Stimulated activated CD4-positive, alpha-beta T cell treated with anti-CD3 and anti-CD28 coated beads, Interleukin-1b, Interleukin-23, amount 100 ng/mL, for 48 hours (primary cell): ENCODE measurements at regions not wholly inside any gene's neighbourhood (a gene's known extent, or its start where the extent isn't known, plus 50 kb on each side); places are given as distances from the start of the nearest gene placed in this dataset.

Experiments used
- DNase-seq: peaks from one replicate; pipeline ENCODE4 v3.0.0-alpha.2; 2020

DNA sequence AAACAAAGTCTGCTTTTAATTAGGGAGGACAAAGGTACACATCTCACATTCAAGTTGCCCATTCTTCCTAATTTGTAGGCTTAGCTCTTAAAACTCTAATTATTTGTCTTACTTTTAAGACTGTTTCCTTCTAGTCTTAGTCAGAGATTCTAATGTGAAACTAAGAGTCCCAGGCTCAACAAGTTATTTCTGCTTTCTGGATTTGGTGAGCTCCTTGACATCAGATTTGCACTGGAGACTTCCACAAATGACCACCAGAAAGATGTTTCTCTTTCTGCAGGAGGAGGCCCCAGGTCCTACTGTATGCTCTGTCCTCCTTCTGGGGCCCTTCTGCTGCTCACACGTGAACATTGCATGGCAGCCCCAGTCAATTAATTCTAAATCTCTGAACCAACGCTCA, 194.2 kb upstream of the JUN start:
- DNase-seq: no peak

DNA sequence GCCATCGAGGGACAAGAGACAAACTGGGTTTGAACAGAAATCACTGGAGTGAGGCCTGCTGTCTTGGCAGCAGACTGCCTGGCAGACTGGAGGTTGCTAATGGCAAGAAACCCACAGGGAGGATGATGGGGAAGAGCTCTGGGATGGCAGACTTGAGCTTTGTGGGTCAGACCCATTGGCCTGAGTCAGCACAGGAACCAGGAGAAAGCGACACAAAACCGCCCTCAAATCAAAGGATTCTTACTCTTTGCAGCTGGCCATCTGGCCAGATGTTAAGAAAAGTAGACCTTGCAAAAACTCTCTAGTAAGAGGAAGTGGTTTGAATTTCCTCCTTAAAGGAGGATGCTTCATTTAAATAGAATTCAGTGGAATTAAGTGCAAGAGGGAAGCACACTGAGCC, 195.2 kb upstream of the JUN start:
- DNase-seq: no peak

DNA sequence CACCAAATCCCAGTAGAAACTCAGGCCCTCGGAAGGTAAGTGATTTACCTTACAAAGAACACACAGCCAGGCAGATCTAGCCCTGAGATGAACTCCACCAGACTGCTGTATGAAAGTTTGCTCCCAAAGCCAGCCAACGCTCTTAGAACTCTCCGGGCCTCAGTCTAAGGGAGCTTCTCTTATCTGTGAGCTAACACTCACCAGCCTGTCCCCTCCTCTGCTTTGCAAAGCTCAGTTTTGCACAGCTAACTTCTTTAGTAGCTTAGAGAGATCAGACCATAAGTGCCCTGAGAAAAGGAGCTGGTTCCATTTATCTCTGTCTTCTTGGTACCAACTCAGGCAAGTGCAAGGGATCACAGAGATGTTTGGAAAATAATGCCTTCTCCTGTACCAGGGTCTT, 195.8 kb upstream of the JUN start:
- DNase-seq: no peak

DNA sequence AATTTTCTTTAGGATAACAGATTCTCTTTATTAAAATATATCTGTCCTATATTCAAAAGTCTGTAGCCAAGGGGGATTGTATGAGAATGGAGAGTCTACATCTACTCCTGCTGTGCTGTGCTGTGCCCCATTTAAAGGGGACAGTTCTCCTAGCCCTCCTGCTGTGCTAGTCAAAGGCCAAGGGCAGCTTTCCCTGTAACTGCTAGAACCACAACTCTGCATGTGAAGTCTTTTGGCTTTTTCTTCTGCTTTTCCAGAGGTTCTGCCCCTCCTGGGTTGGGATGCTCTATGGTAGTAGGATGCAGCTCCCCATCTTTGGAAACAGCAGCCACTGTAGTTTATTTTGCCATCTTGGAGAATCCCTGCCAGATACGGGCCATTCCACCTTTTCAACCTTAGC, 197.5 kb upstream of the JUN start:
- DNase-seq: no peak

DNA sequence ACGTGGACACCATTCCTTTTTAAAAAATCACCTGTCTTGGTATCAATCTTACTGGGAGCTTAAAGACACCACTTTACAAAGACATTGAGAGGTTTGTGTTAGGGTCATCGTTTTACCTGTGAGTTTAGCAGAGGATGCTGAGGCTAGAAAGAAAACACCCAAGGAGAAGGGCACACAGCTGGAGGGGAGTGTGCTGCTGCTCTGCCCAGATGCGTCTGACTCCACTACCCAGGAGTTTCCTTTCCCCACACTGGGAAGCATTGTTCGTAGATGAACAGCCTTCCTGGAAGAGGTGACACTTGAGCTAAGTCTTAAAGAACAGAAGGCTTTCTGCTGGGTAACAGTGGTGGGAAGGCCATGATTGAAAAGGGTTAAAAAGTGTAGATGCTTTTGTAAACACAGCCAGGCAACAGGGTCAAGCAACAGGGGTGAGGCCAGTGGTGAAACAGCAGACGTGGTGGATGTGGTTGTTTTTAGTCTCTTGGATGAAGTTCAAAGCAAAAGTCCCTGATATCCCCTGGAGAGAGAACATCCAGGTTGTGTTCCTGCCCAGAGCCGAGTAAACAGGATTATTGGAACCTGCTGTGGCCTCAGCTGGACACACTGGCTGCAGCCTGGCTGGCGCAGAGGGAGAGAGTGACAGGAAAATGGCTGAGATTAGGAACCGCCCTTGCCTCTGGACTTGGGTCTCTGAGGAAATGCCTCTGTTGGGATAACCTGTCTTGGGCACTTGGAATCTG, 198.6 kb upstream of the JUN start:
- DNase-seq: no peak

DNA sequence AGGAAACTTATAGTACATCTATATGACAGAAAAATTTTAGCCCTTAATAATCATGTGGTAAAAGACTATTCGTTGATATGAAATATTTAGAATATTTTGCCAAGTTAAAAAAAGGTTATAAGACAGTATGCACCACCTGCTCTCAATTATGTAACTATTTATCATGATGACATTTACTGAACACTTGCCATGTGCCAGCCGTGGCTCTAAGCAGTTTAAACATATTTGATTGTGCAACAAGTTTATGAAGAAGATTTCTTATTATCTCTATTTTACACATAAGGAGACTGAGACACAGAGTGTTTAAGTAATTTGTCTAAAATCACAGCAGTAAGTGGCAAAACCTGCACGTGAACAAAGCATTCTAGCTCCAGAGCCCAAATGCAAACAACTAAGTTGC, 199.3 kb upstream of the JUN start:
- DNase-seq: no peak

DNA sequence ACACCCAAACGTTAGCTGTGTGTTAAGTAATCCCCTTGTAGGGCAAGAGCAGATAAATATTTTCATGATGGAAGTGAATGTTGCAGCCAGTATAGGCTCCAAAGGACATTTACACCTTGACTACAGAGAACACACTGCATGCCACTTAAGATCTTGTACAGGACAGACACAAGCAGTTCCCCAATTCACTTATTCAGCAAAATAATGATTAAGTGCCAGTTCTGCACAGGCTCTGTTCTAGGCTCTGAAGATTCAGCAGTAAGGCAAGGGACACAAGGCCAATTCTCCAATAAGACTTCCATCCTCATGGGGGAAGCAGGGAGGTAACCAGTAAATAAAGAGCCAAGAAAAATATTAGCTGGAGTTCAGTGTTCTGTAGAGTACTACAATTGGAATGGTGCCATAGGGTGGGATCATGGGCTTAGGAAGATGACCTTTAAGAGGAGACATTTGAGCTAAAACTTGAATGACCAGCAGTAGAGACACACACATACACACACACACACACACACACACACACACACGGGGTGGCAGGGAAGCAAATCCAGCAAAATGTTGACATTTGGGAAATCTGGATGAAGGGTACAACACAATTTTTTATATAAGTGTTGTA, 199.9 kb upstream of the JUN start:
- DNase-seq: no peak

DNA sequence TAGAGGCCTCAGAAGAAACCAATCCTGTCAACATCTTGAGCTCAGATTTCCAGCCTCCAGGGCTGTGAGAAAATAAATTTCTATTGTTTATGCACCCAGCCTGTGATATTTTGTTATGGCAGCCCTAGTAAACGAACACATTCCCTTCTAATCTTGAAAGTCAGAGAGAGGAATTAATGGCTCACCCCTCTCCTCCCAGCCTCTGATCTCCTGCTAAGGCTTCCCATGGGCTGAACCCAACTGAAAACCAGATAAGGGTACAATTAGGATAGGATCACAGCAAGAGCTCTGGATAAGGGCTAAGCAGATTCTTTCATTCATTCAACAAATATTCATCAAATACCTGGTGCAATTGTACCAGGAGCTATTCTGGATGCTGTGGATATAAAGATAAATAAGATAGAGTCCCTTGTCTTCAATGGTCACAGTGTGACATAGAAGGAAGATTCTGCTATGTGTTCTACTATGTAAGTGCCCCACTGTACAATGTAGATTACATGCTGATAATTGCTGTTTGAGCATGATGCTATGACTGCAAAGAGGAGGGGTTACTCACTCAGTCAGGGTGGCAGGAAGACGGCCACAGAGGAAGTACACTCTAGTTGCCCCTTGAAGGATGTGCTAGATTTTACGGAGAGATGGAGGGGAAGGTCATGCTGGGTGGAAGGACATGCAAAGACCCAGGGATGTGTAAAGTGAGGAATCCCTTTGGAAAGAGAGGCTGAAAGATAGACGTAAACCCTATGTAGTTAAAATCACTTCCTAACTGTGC, 203.3 kb upstream of the JUN start:
- DNase-seq: no peak

DNA sequence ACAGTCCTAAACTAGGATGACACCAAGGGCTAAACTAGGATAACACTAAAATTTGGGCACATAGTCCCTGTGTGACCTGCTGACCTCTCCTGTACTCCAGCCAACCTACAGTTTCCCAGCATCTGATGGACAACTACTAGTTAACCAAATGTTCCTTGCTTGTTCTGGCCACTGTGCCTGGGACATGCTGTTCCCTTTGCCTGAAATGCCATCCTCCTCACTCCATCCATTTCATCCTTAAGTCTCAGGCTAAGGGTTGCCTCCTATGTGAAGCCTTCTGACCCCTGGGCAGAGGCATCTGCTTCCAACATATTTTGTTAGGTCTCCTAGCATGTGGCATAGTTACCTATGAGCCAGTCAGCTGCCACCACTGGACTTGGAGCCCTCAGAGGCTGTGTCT, 204.9 kb upstream of the JUN start:
- no peak for DNase-seq

DNA sequence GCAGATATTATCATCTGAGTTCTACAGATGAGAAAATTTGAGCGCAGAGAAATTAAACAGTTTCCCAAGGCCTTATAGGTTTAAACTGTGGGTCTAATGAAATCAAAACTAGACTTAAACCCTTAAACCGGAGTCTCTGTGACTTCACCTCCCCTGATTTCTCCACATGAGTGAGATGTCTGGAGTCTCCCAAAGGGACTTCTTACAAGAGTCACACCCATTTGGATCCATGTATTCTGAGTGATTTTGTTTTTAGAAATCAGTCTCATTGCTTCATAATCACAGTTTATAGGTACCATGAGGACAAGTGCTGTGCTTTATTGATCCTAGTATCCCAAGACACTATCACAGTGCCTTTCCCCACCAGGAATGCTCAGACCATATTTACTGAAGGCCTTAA, 206.0 kb upstream of the JUN start:
- no peak for DNase-seq

DNA sequence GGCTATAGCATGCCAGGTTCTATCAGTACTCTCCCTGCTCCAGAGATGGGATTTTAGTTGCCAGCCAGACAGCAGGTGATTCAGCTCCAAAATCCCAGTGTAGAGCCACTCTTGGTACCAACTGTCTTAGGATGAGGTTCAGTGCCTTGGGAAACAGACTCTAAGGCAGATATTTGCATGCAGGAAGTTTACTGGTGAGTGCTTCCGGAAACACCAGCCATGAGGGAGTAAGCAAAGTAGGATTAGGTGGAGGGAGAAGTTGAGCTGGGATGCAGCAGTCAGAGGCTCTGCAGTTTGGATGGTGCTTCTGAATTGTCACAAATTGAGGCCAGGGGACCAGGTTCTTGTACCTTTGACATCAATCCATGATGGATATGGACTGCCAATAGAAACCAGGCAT, 207.5 kb upstream of the JUN start:
- DNase-seq: no peak

DNA sequence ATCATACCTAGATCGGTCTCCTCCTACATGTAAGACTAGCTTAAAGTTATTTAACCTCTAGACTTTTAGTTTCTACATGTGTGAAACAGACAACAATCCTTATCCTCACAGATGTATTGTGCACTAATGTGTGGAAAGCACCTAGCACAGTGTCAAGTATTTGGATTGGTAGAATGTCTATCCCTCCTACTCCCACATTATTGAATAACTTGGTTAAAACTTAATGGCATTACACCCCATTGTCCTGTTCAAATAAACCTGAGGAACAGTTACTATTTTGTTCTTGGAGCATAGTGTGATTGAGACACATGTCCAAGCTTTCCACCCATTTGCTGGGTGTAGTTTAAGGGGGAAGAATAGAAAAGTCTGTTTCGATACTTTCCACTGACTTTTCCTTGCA, 208.8 kb upstream of the JUN start:
- no peak for DNase-seq

DNA sequence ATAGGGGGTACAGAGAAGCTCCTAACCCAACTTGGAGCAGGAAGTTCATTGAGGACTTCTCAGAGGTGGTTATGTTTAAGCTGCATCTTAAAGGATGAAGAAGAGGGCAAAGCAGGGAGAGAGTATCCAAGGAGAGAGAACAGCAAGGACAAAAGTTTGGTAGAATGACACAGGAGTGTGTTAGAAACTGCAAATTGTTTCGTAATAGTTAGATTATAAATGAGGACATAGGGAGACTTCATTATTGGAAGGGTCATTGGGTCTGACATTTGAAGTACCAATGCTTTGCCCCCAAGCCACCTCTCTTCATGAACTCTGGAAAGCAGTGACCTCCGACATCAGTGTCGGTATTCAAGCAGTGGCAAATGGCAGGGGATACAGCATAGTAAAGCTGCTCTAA, 209.6 kb upstream of the JUN start:
- no peak for DNase-seq

DNA sequence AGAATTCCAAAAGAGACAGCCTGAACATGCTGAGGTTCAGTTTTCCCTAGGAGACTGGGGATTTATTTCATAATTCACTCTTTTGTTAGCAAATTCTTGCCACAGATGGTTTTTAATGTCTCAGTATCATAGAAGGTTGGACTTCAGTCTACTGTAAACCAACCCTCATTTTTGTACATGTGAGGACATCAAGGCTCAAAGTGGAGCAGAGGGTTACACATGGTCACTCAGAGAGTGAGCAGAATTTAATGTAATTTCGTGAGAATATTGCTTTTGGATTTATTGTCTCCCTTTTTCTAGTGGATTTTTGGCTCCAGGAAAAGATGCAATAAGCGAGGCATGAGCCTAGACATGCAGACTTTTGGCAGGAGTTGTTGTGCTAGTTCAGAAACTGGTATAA, 210.8 kb upstream of the JUN start:
- no peak for DNase-seq

DNA sequence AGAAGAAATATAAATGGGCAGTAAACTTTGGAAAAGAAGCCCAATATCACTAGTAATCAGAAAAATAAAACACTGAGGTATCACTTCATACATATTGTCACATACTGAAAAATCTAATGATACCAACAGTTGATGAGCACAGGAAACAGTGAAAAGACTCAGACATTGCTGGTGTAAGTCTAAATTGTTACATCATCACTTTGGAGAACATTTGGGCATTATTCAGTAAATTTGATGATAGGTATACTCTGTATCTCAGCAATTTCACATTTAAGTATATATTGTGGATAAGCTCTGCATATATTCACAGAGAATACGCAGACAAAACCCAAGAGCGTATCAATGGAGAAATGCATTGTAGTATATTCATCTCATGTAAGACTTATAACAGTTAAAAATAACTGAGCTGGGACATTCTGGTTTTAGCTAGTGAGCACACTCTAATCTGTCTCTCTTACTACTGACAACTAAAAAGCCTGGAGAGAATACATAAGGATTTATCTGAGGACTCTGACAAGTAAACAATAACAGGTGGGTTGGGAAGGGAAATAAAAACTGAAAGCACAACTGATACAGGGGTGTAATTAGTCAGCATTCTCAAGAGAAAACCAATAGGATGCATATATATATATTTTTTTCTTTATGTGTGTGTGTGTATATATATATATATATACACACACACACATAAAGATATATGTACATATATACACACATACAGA, 212.7 kb upstream of the JUN start:
- no peak for DNase-seq

DNA sequence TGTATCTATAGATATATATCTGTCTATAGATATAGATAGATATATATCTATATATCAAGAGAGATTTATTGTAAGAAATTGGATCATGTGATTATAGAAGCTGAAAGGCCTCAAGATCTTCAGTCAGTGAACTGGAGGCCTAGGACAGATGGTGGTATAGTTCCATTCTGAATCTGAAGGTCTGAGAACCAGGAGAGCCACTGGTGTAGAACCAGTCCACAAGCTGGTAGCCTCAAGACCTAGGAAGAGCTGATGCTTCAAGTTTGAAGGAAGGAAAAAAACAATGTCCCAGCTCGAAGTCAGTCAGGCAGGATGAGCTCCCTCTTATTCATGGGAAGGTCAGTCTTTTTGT, 213.2 kb upstream of the JUN start:
- no peak for DNase-seq

DNA sequence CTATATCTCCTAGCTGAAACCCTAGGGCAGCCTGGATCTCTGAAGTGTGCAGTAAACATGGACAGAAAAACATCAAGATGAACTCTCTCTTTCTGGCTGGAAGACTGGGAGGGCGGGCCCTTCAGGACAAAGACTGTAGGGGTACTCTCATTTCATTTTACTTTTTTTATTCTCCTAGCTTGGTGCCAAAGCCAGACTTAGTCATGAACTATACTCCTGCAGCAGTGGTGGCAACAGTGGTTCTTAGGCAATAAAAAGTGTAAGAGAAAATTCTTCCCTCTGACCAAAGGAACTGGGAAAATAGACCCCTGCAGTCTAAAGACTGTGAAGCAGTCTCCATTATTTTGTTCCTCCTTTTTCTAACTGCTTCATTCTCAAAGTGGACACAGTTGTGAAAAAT, 213.8 kb upstream of the JUN start:
- DNase-seq: no peak

DNA sequence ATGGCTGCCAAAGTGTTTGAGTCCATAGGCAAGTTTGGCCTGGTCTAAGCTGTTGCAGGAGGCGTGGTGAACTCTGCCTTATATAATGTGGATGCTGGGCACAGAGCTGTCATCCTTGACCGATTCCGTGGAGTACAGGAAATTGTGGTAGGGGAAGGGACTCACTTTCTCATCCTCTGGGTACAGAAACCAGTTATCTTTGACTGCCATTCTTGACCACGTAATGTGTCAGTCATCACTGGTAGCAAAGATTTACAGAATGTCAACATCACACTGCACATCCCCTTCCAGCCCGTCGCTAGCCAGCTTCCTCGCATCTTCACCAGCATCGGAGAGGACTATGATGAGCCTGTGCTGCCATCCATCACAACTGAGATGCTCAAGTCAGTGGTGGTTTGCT, 215.8 kb upstream of the JUN start:
- no peak for DNase-seq

DNA sequence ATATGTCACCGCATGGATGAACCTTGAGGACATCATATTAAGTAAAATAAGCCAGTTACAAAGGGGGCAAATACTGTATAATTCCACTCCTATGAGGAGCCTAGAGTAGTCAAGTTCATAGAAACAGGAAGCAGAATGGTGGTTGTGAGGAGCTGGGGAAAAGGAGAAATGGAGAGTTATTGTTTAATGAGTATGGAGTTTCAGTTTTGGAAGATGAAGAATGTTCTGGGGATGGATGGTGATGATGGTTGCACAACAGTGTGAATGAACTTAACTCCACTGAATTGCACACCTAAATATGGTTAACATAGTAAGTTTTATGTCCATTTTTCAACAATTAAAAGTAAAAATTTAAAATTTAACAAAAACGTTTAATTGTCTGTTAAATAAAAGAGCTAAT, 220.9 kb upstream of the JUN start:
- DNase-seq: no peak

DNA sequence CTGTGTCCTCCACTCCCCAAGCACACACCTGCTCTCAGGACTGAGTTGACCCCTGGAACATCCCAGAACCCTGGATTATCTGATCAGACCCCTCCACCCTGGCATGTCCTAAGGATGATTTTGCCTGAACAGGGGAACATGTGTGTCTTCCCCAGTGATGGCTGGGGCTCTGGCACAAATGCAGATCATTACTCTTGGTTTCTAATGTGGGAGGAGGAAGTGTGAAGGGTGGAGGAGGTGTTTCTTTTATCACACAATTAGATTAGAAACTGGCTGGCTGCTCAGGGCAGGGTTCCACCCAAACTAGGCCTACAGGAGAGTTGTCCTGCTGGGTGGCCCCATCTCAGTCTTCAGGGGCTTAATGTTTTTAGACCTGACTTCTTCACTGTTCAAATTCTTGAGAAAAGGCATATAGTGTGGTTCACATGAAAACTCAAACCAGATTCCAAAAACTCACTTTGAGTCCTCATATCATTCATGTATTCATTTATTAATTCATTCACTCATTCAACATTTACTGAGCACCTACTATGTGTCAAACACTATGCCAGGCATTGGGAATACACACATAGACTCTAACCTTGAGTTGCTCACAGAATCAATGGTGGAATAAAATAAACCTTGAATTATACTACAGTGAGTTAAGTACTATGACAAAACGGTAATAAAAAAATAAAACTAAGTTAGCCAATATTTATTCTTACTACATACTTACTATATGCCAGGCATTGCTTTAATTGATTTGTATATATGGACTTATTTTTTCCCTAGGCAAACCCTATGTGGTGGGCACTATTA, 221.8 kb upstream of the JUN start:
- DNase-seq: no peak

DNA sequence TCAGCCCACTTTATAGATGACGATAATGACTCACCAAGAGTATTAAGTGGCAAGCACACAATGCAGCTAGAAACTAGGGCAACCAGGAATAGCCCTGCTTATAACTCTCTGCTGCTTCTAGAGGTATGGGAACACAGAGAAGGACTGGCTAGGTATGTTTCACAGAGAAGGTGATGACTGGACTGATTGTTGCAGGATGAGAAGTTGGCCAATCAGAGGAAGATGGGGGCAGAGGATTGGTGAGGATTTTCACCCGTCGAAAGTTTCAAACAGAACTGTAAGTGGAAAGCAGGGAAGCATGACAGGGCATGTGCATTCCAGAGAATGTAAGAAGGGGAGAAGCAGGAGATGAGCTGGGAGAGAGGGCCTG, 222.4 kb upstream of the JUN start:
- DNase-seq: no peak

DNA sequence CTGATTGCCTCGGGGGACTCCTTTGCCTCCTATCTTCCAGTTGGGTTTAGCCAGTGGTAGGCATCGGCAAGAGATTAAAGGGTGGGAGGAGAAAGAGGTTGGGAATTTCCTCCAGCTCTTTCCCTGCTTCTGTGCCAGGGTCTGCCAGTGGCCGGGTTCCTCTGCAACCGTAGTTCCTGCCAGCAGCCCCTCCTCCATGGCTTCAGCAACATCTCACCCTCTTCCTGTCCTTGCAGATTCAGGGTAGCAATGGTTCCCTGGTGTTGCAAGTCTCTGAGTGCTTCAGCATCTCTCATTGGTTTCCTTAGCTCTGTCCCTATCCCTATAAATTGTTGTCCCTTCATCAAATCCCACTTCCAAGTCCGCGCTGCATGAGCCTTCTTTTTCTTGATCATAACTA, 223.1 kb upstream of the JUN start:
- no peak for DNase-seq

DNA sequence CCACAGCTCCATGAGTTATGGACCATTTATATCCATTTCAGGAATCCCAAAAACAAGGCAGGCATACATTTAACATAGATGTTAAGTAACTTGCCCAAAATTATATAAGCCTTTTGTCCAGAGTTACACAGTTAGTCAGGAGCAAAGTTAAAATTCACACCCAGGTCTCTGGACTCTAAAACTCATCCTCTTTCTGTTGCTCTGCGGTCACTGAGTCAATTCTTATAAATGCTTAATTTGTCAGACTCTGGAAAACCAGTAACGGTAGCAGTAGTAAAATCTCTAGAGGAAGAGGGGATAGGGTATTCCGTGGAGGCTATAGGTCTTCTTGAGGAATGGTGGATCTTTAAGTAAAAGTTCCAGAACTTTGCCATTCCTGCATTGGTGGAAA, 223.6 kb upstream of the JUN start:
- no peak for DNase-seq
